ENCODE measurements at regions not wholly inside any gene's neighbourhood (a gene's known extent, or its start where the extent isn't known, plus 50 kb on each side); places are given as distances from the start of the nearest gene placed in this dataset.

- TF ChIP-seq CTCF (IDR thresholded peaks at IDR 0.05) (peak; percentile 67), ZFX (IDR thresholded peaks at IDR 0.05; ENCODE audit: borderline replicate concordance) (no peak)
These were observed 476.9 kb downstream of the LRIG3 start for GRCh38 chr12:58443273-58443980.
